ENCODE measurements at regions not wholly inside any gene's neighbourhood (a gene's known extent, or its start where the extent isn't known, plus 50 kb on each side); places are given as distances from the start of the nearest gene placed in this dataset.

DNA sequence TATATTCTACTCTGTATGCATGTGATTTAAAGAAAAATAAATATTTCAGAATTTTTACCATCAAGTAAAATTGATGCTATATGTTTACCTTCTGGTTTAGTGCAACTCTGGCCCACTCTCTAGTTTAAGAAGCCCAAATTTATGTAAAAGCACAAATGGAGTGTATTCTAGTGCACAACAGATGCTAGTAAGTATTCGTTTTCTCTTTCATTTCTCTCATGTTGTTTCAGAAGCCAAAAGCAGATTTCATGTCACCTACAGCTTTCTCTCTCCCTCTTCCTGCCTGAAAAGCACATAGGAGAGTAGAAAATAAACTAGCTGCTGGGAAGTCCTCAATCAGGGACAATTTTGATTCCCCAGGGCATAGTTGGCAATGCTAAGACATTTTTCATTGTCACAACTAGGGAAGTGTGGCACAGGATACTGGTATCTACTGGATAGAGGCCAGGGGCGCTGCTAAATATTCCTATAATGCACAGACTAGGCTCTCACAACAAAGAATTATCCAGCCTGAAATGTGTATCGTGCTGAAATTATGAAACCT is 147.4 kb upstream of the ARHGEF26 start:
- TF ChIP-seq, protein P1, sequence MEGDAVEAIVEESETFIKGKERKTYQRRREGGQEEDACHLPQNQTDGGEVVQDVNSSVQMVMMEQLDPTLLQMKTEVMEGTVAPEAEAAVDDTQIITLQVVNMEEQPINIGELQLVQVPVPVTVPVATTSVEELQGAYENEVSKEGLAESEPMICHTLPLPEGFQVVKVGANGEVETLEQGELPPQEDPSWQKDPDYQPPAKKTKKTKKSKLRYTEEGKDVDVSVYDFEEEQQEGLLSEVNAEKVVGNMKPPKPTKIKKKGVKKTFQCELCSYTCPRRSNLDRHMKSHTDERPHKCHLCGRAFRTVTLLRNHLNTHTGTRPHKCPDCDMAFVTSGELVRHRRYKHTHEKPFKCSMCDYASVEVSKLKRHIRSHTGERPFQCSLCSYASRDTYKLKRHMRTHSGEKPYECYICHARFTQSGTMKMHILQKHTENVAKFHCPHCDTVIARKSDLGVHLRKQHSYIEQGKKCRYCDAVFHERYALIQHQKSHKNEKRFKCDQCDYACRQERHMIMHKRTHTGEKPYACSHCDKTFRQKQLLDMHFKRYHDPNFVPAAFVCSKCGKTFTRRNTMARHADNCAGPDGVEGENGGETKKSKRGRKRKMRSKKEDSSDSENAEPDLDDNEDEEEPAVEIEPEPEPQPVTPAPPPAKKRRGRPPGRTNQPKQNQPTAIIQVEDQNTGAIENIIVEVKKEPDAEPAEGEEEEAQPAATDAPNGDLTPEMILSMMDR (IDR thresholded peaks at IDR 0.05; ENCODE audit: poor library complexity), result no peak
- no peak for TF ChIP-seq EZH2 (IDR thresholded peaks at IDR 0.05; ENCODE audit: borderline replicate concordance)
